ENCODE measurements at regions not wholly inside any gene's neighbourhood (a gene's known extent, or its start where the extent isn't known, plus 50 kb on each side); places are given as distances from the start of the nearest gene placed in this dataset.

DNA sequence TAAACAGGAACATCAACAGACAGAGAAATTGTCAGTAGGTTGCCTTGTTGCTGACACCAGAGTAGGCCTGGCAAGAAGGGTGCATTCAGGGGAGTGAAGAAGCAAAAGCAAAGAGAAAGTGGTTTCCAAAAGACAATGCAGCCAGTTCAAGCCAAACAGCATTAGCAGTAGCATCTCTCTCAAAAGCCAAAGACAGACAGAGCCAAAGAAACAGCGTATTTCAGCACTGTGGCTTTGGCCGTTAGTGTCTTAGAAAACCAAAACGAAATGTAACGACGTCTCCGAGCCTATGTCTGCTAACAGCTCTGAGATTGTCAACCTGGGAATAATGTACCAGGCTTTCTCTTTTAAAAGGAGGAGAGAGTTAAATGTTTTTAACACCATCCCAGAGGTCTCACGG, 178.6 kb downstream of the NRP2 start:
- DNase-seq, result no peak

DNA sequence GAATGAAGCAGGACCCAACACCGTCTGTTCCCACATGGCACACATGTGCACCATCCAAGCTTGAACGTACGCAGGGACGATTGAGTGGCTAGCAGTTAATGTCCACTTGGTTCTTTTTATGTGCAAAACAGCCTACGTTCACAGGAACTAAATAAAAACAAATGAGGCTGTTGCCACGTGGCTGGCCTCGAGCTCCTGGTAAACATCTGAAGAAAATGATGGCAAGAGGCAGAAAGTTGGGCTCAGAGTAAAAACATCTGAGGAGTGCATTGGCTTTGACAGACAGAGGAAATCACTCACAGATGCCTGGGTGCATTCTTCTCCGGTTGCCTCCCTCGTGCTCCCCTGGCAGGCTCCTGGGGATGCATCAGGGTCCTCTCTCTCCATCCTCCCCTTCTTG, 177.9 kb downstream of the NRP2 start:
- no peak for DNase-seq

DNA sequence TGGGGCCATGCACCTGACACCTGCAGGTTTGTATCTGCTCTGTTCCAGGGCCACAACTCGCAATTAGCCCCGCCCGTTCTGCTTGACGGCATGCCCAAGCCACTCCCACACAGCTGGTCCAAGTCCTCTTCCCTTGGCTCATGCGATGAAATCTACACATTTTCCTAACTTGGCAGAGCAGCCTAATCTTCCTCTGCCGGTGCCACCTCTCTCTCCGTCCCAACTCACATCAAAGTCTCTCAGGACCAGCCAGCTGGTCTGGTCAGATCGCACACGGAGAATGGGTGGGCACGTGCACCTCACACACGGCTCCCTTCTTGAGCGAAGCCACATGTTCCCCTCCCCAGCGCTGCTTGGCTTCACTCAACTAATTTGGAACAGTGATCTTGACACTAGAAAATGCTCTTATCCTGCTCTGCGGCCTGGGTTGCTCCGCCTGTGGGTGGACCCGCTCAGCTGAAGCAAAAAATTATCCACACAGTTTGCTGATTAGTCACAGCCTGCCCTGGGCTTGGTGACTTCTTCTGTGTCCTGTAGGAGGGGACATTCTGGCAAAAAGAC, 176.7 kb downstream of the NRP2 start:
- DNase-seq, result no peak

- DNase-seq, result no peak
These were observed 176.0 kb downstream of the NRP2 start for GRCh38 chr2:205858275-205858674.

DNA sequence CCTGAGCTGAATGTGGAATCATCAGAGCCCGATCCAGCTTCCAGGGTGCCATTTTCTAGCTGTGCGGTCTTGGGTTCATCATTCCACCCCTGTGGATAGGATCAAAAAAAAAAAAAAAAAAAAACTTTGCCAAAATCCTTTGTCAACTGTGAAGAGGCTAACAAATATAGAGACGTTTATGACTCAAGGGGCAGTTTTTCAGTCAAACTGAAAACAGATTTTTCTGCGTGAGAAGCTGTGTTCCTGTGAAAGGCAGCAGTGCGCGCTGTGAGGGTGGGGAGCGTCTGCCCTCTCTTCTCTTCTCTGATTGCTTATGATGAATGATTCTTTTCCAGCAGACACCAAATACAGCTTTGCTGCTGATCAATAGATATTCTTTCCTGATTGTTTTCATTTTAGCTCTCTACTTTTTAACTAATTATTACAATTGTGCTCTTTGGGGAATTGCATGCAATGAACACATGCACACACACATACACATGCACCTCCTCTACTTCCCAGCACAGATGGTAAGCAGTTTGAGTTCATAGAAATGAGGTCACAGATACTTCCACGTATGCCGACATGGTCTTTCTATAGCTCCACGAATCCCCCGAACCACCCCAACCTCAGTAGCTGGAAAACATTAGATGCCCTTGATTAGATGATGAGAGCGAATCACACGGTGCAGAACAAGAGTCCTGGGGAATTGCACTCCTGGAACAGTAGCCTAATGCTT, 175.4 kb downstream of the NRP2 start:
- no peak for DNase-seq

- no peak for DNase-seq
These were observed 170.2 kb downstream of the NRP2 start for GRCh38 chr2:205852457-205852856.

GRCh38 chr2:205850611-205851010, 168.3 kb downstream of the NRP2 start:
- DNase-seq, result no peak

- no peak for DNase-seq
These were observed 167.8 kb downstream of the NRP2 start for GRCh38 chr2:205850132-205850531.

DNA sequence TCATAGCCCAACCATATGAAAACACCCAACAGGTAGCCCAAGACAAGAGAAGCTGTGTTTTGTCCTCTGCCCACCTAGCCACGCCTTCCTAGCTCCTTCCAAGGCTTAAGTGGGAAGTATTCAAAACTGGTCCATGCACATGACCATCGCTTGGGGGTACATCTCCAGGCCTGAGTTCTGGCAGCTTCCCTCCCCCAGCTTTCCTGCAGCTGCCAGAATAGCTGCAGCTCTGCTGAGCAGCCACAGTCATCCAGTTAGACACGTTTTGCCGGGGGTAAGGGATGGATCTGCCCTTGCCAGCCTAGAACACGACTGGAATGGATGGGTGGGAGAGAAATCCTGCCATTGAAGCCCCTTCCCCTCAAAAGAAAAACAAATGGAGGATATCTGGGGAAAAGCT, 166.8 kb downstream of the NRP2 start:
- DNase-seq, result no peak

DNA sequence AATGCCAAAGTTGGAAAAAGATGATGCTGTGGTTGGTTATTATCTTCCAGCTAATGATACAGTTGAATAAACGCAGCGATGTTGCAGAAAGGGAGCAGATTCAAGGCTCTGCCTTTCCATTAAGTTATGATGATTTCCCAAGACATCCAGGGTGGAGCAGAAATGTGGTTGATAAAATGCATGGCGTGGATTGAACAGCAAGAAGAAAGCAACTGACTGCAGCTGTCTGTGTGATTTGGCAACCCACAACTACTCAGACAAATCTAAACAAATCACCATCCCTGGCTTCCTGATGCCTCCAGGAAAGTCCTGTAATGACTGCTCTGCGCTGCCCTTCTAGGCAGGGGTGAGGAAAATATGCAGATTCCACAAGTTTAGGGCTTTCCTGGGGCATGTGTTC, 166.3 kb downstream of the NRP2 start:
- no peak for DNase-seq
